ENCODE measurements at regions not wholly inside any gene's neighbourhood (a gene's known extent, or its start where the extent isn't known, plus 50 kb on each side); places are given as distances from the start of the nearest gene placed in this dataset.
A peak's percentile ranks its signal among the peaks of the same experiment; 100 is the strongest.

DNA sequence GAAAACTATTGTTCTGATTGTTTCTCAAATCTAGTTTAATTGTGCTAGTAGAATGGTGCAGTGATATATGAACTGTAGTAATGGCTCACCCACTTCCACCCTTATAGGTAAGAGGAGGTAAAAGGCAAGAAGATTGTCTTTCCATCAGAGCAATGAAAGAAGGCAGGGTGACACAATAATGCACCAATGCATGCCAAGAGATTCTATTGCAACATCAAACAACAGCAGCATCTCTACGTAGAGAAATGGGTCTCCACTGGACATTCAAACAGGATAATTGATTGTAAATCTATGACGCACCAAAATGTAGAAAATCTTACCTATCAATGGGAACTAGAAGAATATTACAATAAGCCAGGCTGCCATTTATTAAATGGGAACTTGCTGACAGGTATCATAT lies 107.0 kb upstream of the ISL1 start:
- TF ChIP-seq ZC3H10 (CRISPR knock-in tag; IDR thresholded peaks at IDR 0.05) = no peak
- TF ChIP-seq ZNF565 (CRISPR knock-in tag; conservative IDR thresholded peaks at IDR 0.05; ENCODE audit: low read depth) = no peak
- no peak for TF ChIP-seq ZFP3 (CRISPR knock-in tag; IDR thresholded peaks at IDR 0.05)
- no peak for TF ChIP-seq ESRRG (CRISPR knock-in tag; IDR thresholded peaks at IDR 0.05)
- TF ChIP-seq RARB (CRISPR knock-in tag; IDR thresholded peaks at IDR 0.05) = no peak
- no peak for TF ChIP-seq PPARA (CRISPR knock-in tag; IDR thresholded peaks at IDR 0.05; ENCODE audit: borderline replicate concordance)
- TF ChIP-seq CSDC2 (CRISPR knock-in tag; IDR thresholded peaks at IDR 0.05) = no peak
- TF ChIP-seq, protein P1, sequence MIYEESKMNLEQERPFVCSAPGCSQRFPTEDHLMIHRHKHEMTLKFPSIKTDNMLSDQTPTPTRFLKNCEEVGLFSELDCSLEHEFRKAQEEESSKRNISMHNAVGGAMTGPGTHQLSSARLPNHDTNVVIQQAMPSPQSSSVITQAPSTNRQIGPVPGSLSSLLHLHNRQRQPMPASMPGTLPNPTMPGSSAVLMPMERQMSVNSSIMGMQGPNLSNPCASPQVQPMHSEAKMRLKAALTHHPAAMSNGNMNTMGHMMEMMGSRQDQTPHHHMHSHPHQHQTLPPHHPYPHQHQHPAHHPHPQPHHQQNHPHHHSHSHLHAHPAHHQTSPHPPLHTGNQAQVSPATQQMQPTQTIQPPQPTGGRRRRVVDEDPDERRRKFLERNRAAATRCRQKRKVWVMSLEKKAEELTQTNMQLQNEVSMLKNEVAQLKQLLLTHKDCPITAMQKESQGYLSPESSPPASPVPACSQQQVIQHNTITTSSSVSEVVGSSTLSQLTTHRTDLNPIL (CRISPR knock-in tag; IDR thresholded peaks at IDR 0.05; ENCODE audit: low read depth) = no peak
- no peak for TF ChIP-seq ZFP30 (CRISPR knock-in tag; IDR thresholded peaks at IDR 0.05)
- TF ChIP-seq OSR1 (CRISPR knock-in tag; IDR thresholded peaks at IDR 0.05) = no peak
- TF ChIP-seq TCF4 (CRISPR knock-in tag; IDR thresholded peaks at IDR 0.05; ENCODE audit: borderline replicate concordance) = no peak
- TF ChIP-seq, protein P2, sequence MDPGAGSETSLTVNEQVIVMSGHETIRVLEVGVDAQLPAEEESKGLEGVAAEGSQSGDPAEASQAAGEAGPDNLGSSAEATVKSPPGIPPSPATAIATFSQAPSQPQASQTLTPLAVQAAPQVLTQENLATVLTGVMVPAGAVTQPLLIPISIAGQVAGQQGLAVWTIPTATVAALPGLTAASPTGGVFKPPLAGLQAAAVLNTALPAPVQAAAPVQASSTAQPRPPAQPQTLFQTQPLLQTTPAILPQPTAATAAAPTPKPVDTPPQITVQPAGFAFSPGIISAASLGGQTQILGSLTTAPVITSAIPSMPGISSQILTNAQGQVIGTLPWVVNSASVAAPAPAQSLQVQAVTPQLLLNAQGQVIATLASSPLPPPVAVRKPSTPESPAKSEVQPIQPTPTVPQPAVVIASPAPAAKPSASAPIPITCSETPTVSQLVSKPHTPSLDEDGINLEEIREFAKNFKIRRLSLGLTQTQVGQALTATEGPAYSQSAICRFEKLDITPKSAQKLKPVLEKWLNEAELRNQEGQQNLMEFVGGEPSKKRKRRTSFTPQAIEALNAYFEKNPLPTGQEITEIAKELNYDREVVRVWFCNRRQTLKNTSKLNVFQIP (CRISPR knock-in tag; IDR thresholded peaks at IDR 0.05; ENCODE audit: borderline replicate concordance, low read depth) = no peak
- TF ChIP-seq, protein P3, sequence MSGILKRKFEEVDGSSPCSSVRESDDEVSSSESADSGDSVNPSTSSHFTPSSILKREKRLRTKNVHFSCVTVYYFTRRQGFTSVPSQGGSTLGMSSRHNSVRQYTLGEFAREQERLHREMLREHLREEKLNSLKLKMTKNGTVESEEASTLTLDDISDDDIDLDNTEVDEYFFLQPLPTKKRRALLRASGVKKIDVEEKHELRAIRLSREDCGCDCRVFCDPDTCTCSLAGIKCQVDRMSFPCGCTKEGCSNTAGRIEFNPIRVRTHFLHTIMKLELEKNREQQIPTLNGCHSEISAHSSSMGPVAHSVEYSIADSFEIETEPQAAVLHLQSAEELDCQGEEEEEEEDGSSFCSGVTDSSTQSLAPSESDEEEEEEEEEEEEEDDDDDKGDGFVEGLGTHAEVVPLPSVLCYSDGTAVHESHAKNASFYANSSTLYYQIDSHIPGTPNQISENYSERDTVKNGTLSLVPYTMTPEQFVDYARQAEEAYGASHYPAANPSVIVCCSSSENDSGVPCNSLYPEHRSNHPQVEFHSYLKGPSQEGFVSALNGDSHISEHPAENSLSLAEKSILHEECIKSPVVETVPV (CRISPR knock-in tag; IDR thresholded peaks at IDR 0.05) = no peak
- no peak for TF ChIP-seq SNAI2 (CRISPR knock-in tag; IDR thresholded peaks at IDR 0.05)
- TF ChIP-seq, protein P4, sequence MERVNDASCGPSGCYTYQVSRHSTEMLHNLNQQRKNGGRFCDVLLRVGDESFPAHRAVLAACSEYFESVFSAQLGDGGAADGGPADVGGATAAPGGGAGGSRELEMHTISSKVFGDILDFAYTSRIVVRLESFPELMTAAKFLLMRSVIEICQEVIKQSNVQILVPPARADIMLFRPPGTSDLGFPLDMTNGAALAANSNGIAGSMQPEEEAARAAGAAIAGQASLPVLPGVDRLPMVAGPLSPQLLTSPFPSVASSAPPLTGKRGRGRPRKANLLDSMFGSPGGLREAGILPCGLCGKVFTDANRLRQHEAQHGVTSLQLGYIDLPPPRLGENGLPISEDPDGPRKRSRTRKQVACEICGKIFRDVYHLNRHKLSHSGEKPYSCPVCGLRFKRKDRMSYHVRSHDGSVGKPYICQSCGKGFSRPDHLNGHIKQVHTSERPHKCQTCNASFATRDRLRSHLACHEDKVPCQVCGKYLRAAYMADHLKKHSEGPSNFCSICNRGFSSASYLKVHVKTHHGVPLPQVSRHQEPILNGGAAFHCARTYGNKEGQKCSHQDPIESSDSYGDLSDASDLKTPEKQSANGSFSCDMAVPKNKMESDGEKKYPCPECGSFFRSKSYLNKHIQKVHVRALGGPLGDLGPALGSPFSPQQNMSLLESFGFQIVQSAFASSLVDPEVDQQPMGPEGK (CRISPR knock-in tag; IDR thresholded peaks at IDR 0.05; ENCODE audit: borderline replicate concordance) = no peak
- TF ChIP-seq ZNF8 (CRISPR knock-in tag; IDR thresholded peaks at IDR 0.05) = no peak
- TF ChIP-seq ARNTL (CRISPR knock-in tag; IDR thresholded peaks at IDR 0.05; ENCODE audit: borderline replicate concordance, low read depth) = no peak
- TF ChIP-seq TOX (CRISPR knock-in tag; IDR thresholded peaks at IDR 0.05; ENCODE audit: borderline replicate concordance) = no peak
- TF ChIP-seq, protein P5, sequence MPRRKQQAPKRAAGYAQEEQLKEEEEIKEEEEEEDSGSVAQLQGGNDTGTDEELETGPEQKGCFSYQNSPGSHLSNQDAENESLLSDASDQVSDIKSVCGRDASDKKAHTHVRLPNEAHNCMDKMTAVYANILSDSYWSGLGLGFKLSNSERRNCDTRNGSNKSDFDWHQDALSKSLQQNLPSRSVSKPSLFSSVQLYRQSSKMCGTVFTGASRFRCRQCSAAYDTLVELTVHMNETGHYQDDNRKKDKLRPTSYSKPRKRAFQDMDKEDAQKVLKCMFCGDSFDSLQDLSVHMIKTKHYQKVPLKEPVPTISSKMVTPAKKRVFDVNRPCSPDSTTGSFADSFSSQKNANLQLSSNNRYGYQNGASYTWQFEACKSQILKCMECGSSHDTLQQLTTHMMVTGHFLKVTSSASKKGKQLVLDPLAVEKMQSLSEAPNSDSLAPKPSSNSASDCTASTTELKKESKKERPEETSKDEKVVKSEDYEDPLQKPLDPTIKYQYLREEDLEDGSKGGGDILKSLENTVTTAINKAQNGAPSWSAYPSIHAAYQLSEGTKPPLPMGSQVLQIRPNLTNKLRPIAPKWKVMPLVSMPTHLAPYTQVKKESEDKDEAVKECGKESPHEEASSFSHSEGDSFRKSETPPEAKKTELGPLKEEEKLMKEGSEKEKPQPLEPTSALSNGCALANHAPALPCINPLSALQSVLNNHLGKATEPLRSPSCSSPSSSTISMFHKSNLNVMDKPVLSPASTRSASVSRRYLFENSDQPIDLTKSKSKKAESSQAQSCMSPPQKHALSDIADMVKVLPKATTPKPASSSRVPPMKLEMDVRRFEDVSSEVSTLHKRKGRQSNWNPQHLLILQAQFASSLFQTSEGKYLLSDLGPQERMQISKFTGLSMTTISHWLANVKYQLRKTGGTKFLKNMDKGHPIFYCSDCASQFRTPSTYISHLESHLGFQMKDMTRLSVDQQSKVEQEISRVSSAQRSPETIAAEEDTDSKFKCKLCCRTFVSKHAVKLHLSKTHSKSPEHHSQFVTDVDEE (CRISPR knock-in tag; IDR thresholded peaks at IDR 0.05) = no peak
- no peak for TF ChIP-seq GLIS3 (CRISPR knock-in tag; IDR thresholded peaks at IDR 0.05)
- no peak for ATAC-seq

DNA sequence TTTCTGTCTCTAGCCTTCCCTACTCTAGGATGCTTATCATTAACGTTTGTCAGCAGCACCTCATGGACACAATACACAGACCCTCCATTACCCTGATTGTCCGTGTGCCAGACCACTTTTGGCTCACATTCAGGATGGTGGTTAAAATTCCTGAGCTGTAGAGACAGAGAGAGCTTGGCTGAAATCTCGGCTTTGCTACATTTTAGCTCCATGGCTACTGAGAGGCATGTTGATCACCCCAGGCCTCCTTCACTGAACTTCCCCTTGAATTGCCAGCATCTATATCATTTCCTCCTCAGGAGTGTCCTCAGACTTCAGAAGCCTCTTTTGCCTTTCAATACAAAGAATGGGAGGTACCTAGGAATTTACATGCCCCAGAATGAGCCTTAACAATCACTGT lies 104.7 kb upstream of the ISL1 start:
- peak; percentile 32; the same call in 2 of the 3 replicates for ATAC-seq
- TF ChIP-seq OSR1 (CRISPR knock-in tag; IDR thresholded peaks at IDR 0.05) (no peak), ISL1 (CRISPR knock-in tag; IDR thresholded peaks at IDR 0.05) (peak; percentile 94), ZFP30 (CRISPR knock-in tag; IDR thresholded peaks at IDR 0.05) (no peak), ZC3H10 (CRISPR knock-in tag; IDR thresholded peaks at IDR 0.05) (no peak), TOX (CRISPR knock-in tag; IDR thresholded peaks at IDR 0.05; ENCODE audit: borderline replicate concordance) (no peak), ZFP3 (CRISPR knock-in tag; IDR thresholded peaks at IDR 0.05) (no peak), ESRRG (CRISPR knock-in tag; IDR thresholded peaks at IDR 0.05) (no peak), ARNTL (CRISPR knock-in tag; IDR thresholded peaks at IDR 0.05; ENCODE audit: borderline replicate concordance, low read depth) (no peak), ZNF8 (CRISPR knock-in tag; IDR thresholded peaks at IDR 0.05) (no peak), CSDC2 (CRISPR knock-in tag; IDR thresholded peaks at IDR 0.05) (no peak), RARB (CRISPR knock-in tag; IDR thresholded peaks at IDR 0.05) (no peak), GLIS3 (CRISPR knock-in tag; IDR thresholded peaks at IDR 0.05) (0 out of 2 replicates have a peak, but pooled peaks have one; percentile 5), SNAI2 (CRISPR knock-in tag; IDR thresholded peaks at IDR 0.05) (no peak), TCF4 (CRISPR knock-in tag; IDR thresholded peaks at IDR 0.05; ENCODE audit: borderline replicate concordance) (peak; percentile 37; the same call in 1 of the 2 replicates), ZNF70 (CRISPR knock-in tag; IDR thresholded peaks at IDR 0.05) (no peak), ZNF565 (CRISPR knock-in tag; conservative IDR thresholded peaks at IDR 0.05; ENCODE audit: low read depth) (no peak), BACH2 (CRISPR knock-in tag; IDR thresholded peaks at IDR 0.05; ENCODE audit: borderline replicate concordance) (no peak)
- TF ChIP-seq, protein P2 (CRISPR knock-in tag; IDR thresholded peaks at IDR 0.05; ENCODE audit: borderline replicate concordance, low read depth) = no peak
- TF ChIP-seq, protein P4 (CRISPR knock-in tag; IDR thresholded peaks at IDR 0.05; ENCODE audit: borderline replicate concordance) = no peak
- TF ChIP-seq, protein P3 (CRISPR knock-in tag; IDR thresholded peaks at IDR 0.05) = no peak

Data from SK-N-SH treated with all-trans-retinoic acid at 6 μM for 48 hours (cell line).